Kidney (tissue), 13 donors: ENCODE measurements at regions not wholly inside any gene's neighbourhood (a gene's known extent, or its start where the extent isn't known, plus 50 kb on each side); places are given as distances from the start of the nearest gene placed in this dataset.

ENCODE experiments used
- DNase-seq, 5 donors: peaks; one replicate each; pipeline ENCODE4 v3.0.0-alpha.2; 2013 to 2020
- FAIRE-seq: peaks from 2 replicates; lab custom pipeline; 2012; peaks lifted over from hg19 to GRCh38; lab: Jason Lieb, UNC
- H3K27ac ChIP-seq, 2 donors: one replicate each; pipeline ENCODE4 v1.7.0; 2013; ENCODE audit warnings: low read depth in 2 of 2, low read length in 2 of 2, inconsistent platforms in 1 of 2
- H3K27me3 ChIP-seq: one replicate; pipeline ENCODE4 v1.7.1; 2013; ENCODE audit warnings: low read length, inconsistent platforms; ENCODE audit not compliant: control insufficient read depth, insufficient read depth
- H3K36me3 ChIP-seq, 3 donors: one replicate each; pipeline versions ENCODE4 v1.7.0 to v1.7.1; 2013; ENCODE audit warnings: low read length in 3 of 3, control low read depth in 1 of 3, inconsistent platforms in 1 of 3; ENCODE audit not compliant: insufficient read depth in 3 of 3, control insufficient read depth in 2 of 3
- H3K4me1 ChIP-seq, 3 donors: one replicate each; pipeline versions ENCODE4 v1.7.0 to v1.7.1; 2013; ENCODE audit warnings: low read length in 3 of 3, inconsistent platforms in 1 of 3, low read depth in 1 of 3; ENCODE audit not compliant: control insufficient read depth in 2 of 3, insufficient read depth in 2 of 3
- H3K4me3 ChIP-seq, 3 donors: one replicate each; pipeline versions ENCODE4 v1.7.0 to v1.8.1; 2013; ENCODE audit warnings: low read length in 3 of 3, control low read depth in 1 of 3, inconsistent platforms in 1 of 3
- H3K9ac ChIP-seq, 3 donors: one replicate each; pipeline versions ENCODE4 v1.7.0 to v1.7.1; 2013; ENCODE audit warnings: low read length in 3 of 3, control low read depth in 1 of 3, inconsistent platforms in 1 of 3
- H3K9me3 ChIP-seq, 3 donors: one replicate each; pipeline versions ENCODE4 v1.7.0 to v1.7.1; 2013; ENCODE audit warnings: low read length in 3 of 3, control low read depth in 1 of 3, inconsistent platforms in 1 of 3; ENCODE audit not compliant: control insufficient read depth in 2 of 3, insufficient read depth in 1 of 3
- intact Hi-C: fragments of 100-400 bp; cut with DNase I; formaldehyde crosslinking; loops from one replicate; pipeline ENCODE4 v1.11.1; 2022
- TF ChIP-seq, protein P1 (sequence below): IDR thresholded peaks from 3 replicates; pipeline ENCODE4 v1.5.1; 2012; ENCODE audit warnings: mild to moderate bottlenecking, moderate library complexity, borderline replicate concordance; ENCODE audit not compliant: insufficient read depth; ENCODE audit errors: extremely low read depth
- donor health status: control.
- donor health status: control.
- donor health status: control.
- donor health status: control.
- donor health status: control.
- donor health status: DM: yes; HTN: yes; CAD: no.
- donor health status: Normal renal cell carcinoma (clear cell type).

DNA sequence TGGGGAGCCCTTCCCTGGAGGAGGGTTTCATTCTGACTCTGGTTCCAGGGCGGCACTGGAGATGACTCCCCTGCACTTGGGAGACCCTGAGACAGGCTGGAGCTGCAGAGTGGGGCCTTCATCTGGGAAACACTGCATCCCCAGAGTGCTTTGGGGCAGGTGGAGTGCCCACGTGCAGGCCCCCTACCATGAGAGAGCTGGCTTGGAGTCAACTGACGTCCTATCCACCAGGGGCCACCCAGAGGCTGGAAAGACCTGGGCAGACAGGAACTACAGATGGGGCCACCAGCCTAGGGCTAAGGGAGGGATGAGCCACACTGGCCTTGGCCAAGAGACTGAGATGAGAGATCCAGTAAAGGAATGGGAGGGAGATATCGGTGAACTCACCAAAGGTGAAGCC lies 153.8 kb downstream of the ASB1 start:
- peak in 1 of 5 donors; percentile 45 for DNase-seq
- H3K9me3 ChIP-seq = peaks cover 0 to 3% (median 0%) of the 10 kb centered on the region in 3 donors
- TF ChIP-seq, protein P1, sequence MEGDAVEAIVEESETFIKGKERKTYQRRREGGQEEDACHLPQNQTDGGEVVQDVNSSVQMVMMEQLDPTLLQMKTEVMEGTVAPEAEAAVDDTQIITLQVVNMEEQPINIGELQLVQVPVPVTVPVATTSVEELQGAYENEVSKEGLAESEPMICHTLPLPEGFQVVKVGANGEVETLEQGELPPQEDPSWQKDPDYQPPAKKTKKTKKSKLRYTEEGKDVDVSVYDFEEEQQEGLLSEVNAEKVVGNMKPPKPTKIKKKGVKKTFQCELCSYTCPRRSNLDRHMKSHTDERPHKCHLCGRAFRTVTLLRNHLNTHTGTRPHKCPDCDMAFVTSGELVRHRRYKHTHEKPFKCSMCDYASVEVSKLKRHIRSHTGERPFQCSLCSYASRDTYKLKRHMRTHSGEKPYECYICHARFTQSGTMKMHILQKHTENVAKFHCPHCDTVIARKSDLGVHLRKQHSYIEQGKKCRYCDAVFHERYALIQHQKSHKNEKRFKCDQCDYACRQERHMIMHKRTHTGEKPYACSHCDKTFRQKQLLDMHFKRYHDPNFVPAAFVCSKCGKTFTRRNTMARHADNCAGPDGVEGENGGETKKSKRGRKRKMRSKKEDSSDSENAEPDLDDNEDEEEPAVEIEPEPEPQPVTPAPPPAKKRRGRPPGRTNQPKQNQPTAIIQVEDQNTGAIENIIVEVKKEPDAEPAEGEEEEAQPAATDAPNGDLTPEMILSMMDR = no peak
- no peaks in the 10 kb centered on the region for H3K36me3 ChIP-seq
- H3K27ac ChIP-seq = no peak overlapping the region
- no peak overlapping the region for H3K9ac ChIP-seq
- FAIRE-seq = no peak
- no peaks in the 10 kb centered on the region for H3K4me1 ChIP-seq
- intact Hi-C loops = no loop called here
- H3K4me3 ChIP-seq = no peak overlapping the region
- H3K27me3 ChIP-seq = no peaks in the 10 kb centered on the region

- H3K27ac ChIP-seq = no peak overlapping the region
- H3K9me3 ChIP-seq = peaks cover 0 to 3% (median 0%) of the 10 kb centered on the region in 3 donors
- FAIRE-seq = no peak
- H3K4me1 ChIP-seq = no peaks in the 10 kb centered on the region
- intact Hi-C loops = no loop called here
- no peaks in the 10 kb centered on the region for H3K27me3 ChIP-seq
- H3K4me3 ChIP-seq = no peak overlapping the region
- DNase-seq = no peak
- no peak overlapping the region for H3K9ac ChIP-seq
- H3K36me3 ChIP-seq = no peaks in the 10 kb centered on the region
- TF ChIP-seq, protein P1 = no peak
These were observed 154.4 kb downstream of the ASB1 start for GRCh38 chr2:238581126-238581525.

DNA sequence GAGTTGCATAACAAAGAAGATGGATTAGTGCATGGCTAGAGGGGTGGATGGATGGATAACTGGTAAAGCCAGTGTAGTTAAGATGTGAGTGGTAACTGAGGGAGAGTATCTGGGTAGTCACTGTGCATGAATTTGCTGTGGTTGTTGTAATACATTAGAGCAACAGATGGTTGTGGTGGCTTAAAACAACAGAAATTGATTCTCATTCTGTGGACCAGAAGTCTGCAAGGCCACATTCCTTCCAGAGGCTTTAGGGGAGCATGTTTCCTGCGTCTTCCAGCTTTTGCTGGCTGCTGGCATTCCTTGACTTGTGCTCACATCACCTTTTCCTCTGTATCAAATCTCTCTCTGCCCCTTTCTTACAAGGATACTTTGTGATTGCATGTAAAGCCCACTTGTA lies 155.4 kb downstream of the ASB1 start:
- FAIRE-seq (no peak), DNase-seq (no peak)
- intact Hi-C loops = no loop called here
- Histone ChIP-seq H3K9me3 (peaks cover 0 to 3% (median 0%) of the 10 kb centered on the region in 3 donors), H3K36me3 (no peaks in the 10 kb centered on the region), H3K4me3 (no peak overlapping the region), H3K27me3 (no peaks in the 10 kb centered on the region), H3K4me1 (no peaks in the 10 kb centered on the region), H3K27ac (no peak overlapping the region), H3K9ac (no peak overlapping the region)
- TF ChIP-seq, protein P1 = no peak

- no peak for FAIRE-seq
- intact Hi-C loops = no loop called here
These were observed 157.9 kb downstream of the ASB1 start for GRCh38 chr2:238584617-238585016.

More at GRCh38 chr2:238584617-238585016, 157.9 kb downstream of the ASB1 start:
- H3K9ac ChIP-seq = no peak overlapping the region
- H3K27ac ChIP-seq = no peak overlapping the region
- no peaks in the 10 kb centered on the region for H3K27me3 ChIP-seq
- H3K4me3 ChIP-seq = no peak overlapping the region
- no peaks in the 10 kb centered on the region for H3K36me3 ChIP-seq
- TF ChIP-seq, protein P1 = no peak
- DNase-seq = no peak
- H3K9me3 ChIP-seq = peaks cover 0 to 3% (median 0%) of the 10 kb centered on the region in 3 donors
- no peaks in the 10 kb centered on the region for H3K4me1 ChIP-seq
